Mesenchymal stem cell (in vitro differentiated cells and primary cell): ENCODE measurements at regions not wholly inside any gene's neighbourhood (a gene's known extent, or its start where the extent isn't known, plus 50 kb on each side); places are given as distances from the start of the nearest gene placed in this dataset.
A peak's percentile ranks its signal among the peaks of the same experiment; 100 is the strongest.

Experiments
- DNase-seq: peaks from one replicate; pipeline ENCODE4 v3.0.0-alpha.2; 2013
- H2AFZ ChIP-seq: one replicate; pipeline ENCODE4 v1.6.1; 2013; ENCODE audit warnings: low read depth, mild to moderate bottlenecking, control low read depth, inconsistent platforms, low read length, moderate library complexity
- H2AK5ac ChIP-seq: 2 replicates; pipeline ENCODE4 v1.6.1; 2013; ENCODE audit warnings: low read length, moderate library complexity, mild to moderate bottlenecking, inconsistent platforms; ENCODE audit not compliant: severe bottlenecking
- H2BK120ac ChIP-seq: one replicate; pipeline ENCODE4 v1.6.1; 2013; ENCODE audit warnings: low read depth, mild to moderate bottlenecking, inconsistent platforms, low read length, moderate library complexity
- H2BK12ac ChIP-seq, 2 experiments: one replicate each; pipeline ENCODE4 v1.6.1; 2013; ENCODE audit warnings: inconsistent platforms in 2 of 2, low read length in 2 of 2, mild to moderate bottlenecking in 2 of 2, moderate library complexity in 2 of 2, control low read depth in 1 of 2
- H2BK15ac ChIP-seq: one replicate; pipeline ENCODE4 v1.6.1; 2013; ENCODE audit warnings: mild to moderate bottlenecking, low read depth, inconsistent platforms; ENCODE audit not compliant: poor library complexity, severe bottlenecking
- H2BK5ac ChIP-seq: 2 replicates; pipeline ENCODE4 v1.6.1; 2013; ENCODE audit warnings: low read depth, mild to moderate bottlenecking, low read length, control low read depth, inconsistent platforms; ENCODE audit not compliant: poor library complexity, severe bottlenecking
- H3K14ac ChIP-seq, 2 experiments: one replicate each; pipeline ENCODE4 v1.6.1; 2013; ENCODE audit warnings: inconsistent platforms in 2 of 2, low read length in 2 of 2, control low read depth in 1 of 2, mild to moderate bottlenecking in 1 of 2, moderate library complexity in 1 of 2
- H3K18ac ChIP-seq, 2 experiments: one replicate each; pipeline ENCODE4 v1.6.1; 2013; ENCODE audit warnings: inconsistent platforms in 2 of 2, low read length in 2 of 2, control low read depth in 1 of 2, low read depth in 1 of 2, mild to moderate bottlenecking in 1 of 2
- H3K23ac ChIP-seq, 2 experiments: one replicate each; pipeline ENCODE4 v1.6.1; 2013; ENCODE audit warnings: inconsistent platforms in 2 of 2, low read length in 2 of 2, mild to moderate bottlenecking in 2 of 2, moderate library complexity in 2 of 2, control low read depth in 1 of 2
- H3K27ac ChIP-seq: 2 replicates; pipeline ENCODE4 v1.5.1; 2013; ENCODE audit warnings: mild to moderate bottlenecking, moderate library complexity, low read length, control low read depth, inconsistent platforms; ENCODE audit not compliant: poor library complexity, severe bottlenecking
- H3K27me3 ChIP-seq, 2 experiments: 2 replicates each; pipeline versions ENCODE4 v1.6.1 to v1.7.0; 2013; ENCODE audit warnings: low read length in 2 of 2, mild to moderate bottlenecking in 2 of 2, moderate library complexity in 2 of 2, control low read depth in 1 of 2, inconsistent platforms in 1 of 2; ENCODE audit not compliant: control insufficient read depth in 1 of 2, insufficient read depth in 1 of 2
- H3K36me3 ChIP-seq, 2 experiments: 2 replicates each; pipeline versions ENCODE4 v1.6.1 to v1.7.0; 2013; ENCODE audit warnings: low read length in 2 of 2, control low read depth in 1 of 2, inconsistent platforms in 1 of 2, low read depth in 1 of 2, mild to moderate bottlenecking in 1 of 2; ENCODE audit not compliant: insufficient read depth in 2 of 2, control insufficient read depth in 1 of 2
- H3K4ac ChIP-seq, 2 experiments: one replicate each; pipeline ENCODE4 v1.6.1; 2013; ENCODE audit warnings: inconsistent platforms in 2 of 2, low read length in 2 of 2, mild to moderate bottlenecking in 2 of 2, moderate library complexity in 2 of 2, control low read depth in 1 of 2, low read depth in 1 of 2
- H3K4me1 ChIP-seq: 2 replicates; pipeline ENCODE4 v1.6.1; 2013; ENCODE audit warnings: low read depth, low read length, control low read depth; ENCODE audit not compliant: control insufficient read depth, insufficient read depth
- H3K4me2 ChIP-seq: 2 replicates; pipeline ENCODE4 v1.6.1; 2013; ENCODE audit warnings: low read length, mild to moderate bottlenecking, inconsistent platforms; ENCODE audit not compliant: poor library complexity, severe bottlenecking
- H3K4me3 ChIP-seq, 2 experiments: 2 replicates each; pipeline versions ENCODE4 v1.5.1 to v1.7.0; 2013; ENCODE audit warnings: low read length in 2 of 2, mild to moderate bottlenecking in 2 of 2, control low read depth in 1 of 2, low read depth in 1 of 2; ENCODE audit not compliant: insufficient read depth in 1 of 2
- H3K79me1 ChIP-seq: replicated peaks from 2 replicates; pipeline ENCODE4 v1.6.1; 2013; ENCODE audit warnings: mild to moderate bottlenecking, control low read depth, low read length, inconsistent platforms; ENCODE audit not compliant: poor library complexity, severe bottlenecking
- H3K9ac ChIP-seq: 2 replicates; pipeline ENCODE4 v1.7.0; 2013; ENCODE audit warnings: mild to moderate bottlenecking, low read length, moderate library complexity
- H3K9me3 ChIP-seq: 2 replicates; pipeline ENCODE4 v1.7.0; 2013; ENCODE audit warnings: mild to moderate bottlenecking, low read length; ENCODE audit not compliant: control insufficient read depth
- H4K8ac ChIP-seq: one replicate; pipeline ENCODE4 v1.6.1; 2013; ENCODE audit warnings: inconsistent platforms, mild to moderate bottlenecking, low read length, moderate library complexity
- H4K91ac ChIP-seq: one replicate; pipeline ENCODE4 v1.6.1; 2013; ENCODE audit warnings: mild to moderate bottlenecking, low read length, inconsistent platforms
- WGBS: methylation state at CpG from one replicate; pipeline ENCODE4 v1.1.7; 2013; ENCODE audit warnings: mixed read lengths; 5-methylcytosine and 5-hydroxymethylcytosine counted together

DNA sequence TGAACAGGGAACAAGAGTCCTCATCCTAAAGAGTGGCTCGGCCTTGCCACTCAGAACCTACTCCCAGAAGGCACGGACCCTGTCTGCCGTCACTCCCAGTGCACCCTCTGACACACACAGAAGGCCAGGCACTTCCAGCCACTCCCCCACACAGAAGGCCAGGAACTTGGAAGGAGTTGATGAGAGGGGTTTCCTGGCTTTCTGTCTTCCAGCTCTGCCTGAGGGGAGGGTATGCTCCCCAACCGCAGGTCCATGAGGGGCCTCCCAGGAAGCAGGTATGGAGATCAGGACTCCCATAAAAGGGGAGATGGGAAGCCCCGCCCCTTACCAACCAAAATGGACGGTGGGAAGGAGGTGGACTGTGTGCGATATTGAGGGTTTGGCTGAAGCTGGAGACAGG is 247.6 kb upstream of the IRX4 start:
- H4K91ac ChIP-seq, result no peak overlapping the region
- no peak overlapping the region for H2BK12ac ChIP-seq
- no peak overlapping the region for H3K14ac ChIP-seq
- no peak overlapping the region for H3K4me2 ChIP-seq
- H2BK5ac ChIP-seq, result no peak overlapping the region
- no peak overlapping the region for H3K27ac ChIP-seq
- WGBS, result 81% methylated on average over 4 of the region's 7 CpGs
- DNase-seq, result no peak
- H3K36me3 ChIP-seq, result no peaks in the 10 kb centered on the region
- no peak overlapping the region for H4K8ac ChIP-seq
- no peak overlapping the region for H3K4ac ChIP-seq
- H2BK120ac ChIP-seq, result no peak overlapping the region
- no peak overlapping the region for H2AK5ac ChIP-seq
- H3K18ac ChIP-seq, result no peak overlapping the region
- H3K27me3 ChIP-seq, result peaks cover 0 to 23% of the 10 kb centered on the region in 2 experiments
- H2AFZ ChIP-seq, result no peak overlapping the region
- no peak overlapping the region for H3K4me3 ChIP-seq
- no peaks in the 10 kb centered on the region for H3K79me1 ChIP-seq
- H2BK15ac ChIP-seq, result no peak overlapping the region
- H3K23ac ChIP-seq, result no peak overlapping the region
- H3K9ac ChIP-seq, result no peak overlapping the region
- peaks cover 6% of the 10 kb centered on the region for H3K4me1 ChIP-seq
- H3K9me3 ChIP-seq, result no peaks in the 10 kb centered on the region

- Histone ChIP-seq H2BK15ac (no peak overlapping the region), H2BK5ac (no peak overlapping the region), H3K27me3 (peaks cover 0 to 23% of the 10 kb centered on the region in 2 experiments), H2BK120ac (no peak overlapping the region), H2AFZ (no peak overlapping the region), H2AK5ac (no peak overlapping the region), H3K4me3 (peak overlapping the region in 1 of 2 experiments; percentile 41), H3K9ac (no peak overlapping the region), H3K27ac (no peak overlapping the region), H3K23ac (no peak overlapping the region), H4K8ac (no peak overlapping the region), H3K9me3 (no peaks in the 10 kb centered on the region), H3K79me1 (no peaks in the 10 kb centered on the region), H3K14ac (no peak overlapping the region), H3K4ac (no peak overlapping the region), H2BK12ac (no peak overlapping the region), H3K36me3 (no peaks in the 10 kb centered on the region), H3K4me2 (no peak overlapping the region), H3K4me1 (peaks cover 2% of the 10 kb centered on the region), H3K18ac (no peak overlapping the region), H4K91ac (no peak overlapping the region)
- 77% methylated on average over 20 of the region's 21 CpGs for WGBS
- no peak for DNase-seq
Measured at GRCh38 chr5:2129568-2130272, 247.0 kb upstream of the IRX4 start.

DNA sequence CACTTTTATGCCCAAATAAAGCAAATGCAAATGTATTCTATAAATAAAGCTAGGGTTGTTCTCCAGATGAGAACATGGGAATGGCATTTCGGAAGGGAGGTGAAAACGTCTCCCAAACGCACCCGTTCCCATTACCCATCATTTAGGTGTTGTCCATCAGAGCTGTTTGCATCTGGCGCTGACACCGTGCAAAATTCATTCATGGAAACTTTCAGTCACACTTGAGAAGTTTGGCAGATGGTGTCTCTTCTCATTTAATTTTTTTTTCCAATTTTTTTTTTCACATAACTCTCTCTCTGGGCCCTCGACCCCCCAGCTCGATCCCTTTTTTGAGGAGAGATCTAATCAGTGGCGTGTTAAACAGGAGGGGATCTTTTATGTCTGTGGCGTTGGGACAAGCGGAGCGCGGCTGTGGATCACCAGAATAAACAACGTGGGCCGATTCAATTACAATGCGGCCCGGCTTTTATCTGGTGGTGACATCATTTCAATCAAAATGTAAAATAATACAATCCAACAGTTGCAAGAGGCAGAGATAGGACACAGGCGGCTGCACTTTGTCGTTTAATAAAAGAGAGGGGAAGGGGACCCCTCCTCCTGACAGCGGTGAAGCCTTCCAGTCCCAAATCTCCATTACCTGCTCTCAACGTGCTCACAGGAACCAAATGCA is 246.1 kb upstream of the IRX4 start:
- H3K4me2 ChIP-seq, result no peak overlapping the region
- no peak overlapping the region for H2BK120ac ChIP-seq
- H3K9ac ChIP-seq, result no peak overlapping the region
- H3K4me1 ChIP-seq, result peaks cover 1% of the 10 kb centered on the region
- no peak overlapping the region for H3K4ac ChIP-seq
- no peak overlapping the region for H2BK5ac ChIP-seq
- no peak overlapping the region for H2BK12ac ChIP-seq
- no peak overlapping the region for H4K8ac ChIP-seq
- H3K79me1 ChIP-seq, result no peaks in the 10 kb centered on the region
- H3K23ac ChIP-seq, result no peak overlapping the region
- DNase-seq, result no peak
- H2AFZ ChIP-seq, result no peak overlapping the region
- no peaks in the 10 kb centered on the region for H3K9me3 ChIP-seq
- H4K91ac ChIP-seq, result no peak overlapping the region
- no peak overlapping the region for H3K4me3 ChIP-seq
- H3K14ac ChIP-seq, result no peak overlapping the region
- no peaks in the 10 kb centered on the region for H3K36me3 ChIP-seq
- no peak overlapping the region for H2BK15ac ChIP-seq
- H3K18ac ChIP-seq, result no peak overlapping the region
- no peak overlapping the region for H2AK5ac ChIP-seq
- no peak overlapping the region for H3K27ac ChIP-seq
- WGBS, result 76% methylated on average over 14 of the region's 21 CpGs
- H3K27me3 ChIP-seq, result peaks cover 0 to 23% of the 10 kb centered on the region in 2 experiments

GRCh38 chr5:2126512-2126911 is 243.8 kb upstream of the IRX4 start:
- no peaks in the 10 kb centered on the region for H3K79me1 ChIP-seq
- H2BK12ac ChIP-seq, result no peak overlapping the region
- H3K14ac ChIP-seq, result no peak overlapping the region
- H4K91ac ChIP-seq, result no peak overlapping the region
- DNase-seq, result no peak
- H3K4me1 ChIP-seq, result peaks cover 1% of the 10 kb centered on the region
- no peak overlapping the region for H3K4me2 ChIP-seq
- H3K4ac ChIP-seq, result no peak overlapping the region
- H2AFZ ChIP-seq, result no peak overlapping the region
- H3K4me3 ChIP-seq, result no peak overlapping the region
- H3K36me3 ChIP-seq, result no peaks in the 10 kb centered on the region
- peaks cover 0 to 23% of the 10 kb centered on the region in 2 experiments for H3K27me3 ChIP-seq
- 85% methylated on average over 9 of the region's 9 CpGs for WGBS
- no peak overlapping the region for H3K18ac ChIP-seq
- H2BK120ac ChIP-seq, result no peak overlapping the region
- H2AK5ac ChIP-seq, result no peak overlapping the region
- H3K27ac ChIP-seq, result no peak overlapping the region
- no peak overlapping the region for H2BK15ac ChIP-seq
- no peak overlapping the region for H3K23ac ChIP-seq
- peaks cover 4% of the 10 kb centered on the region for H3K9me3 ChIP-seq
- no peak overlapping the region for H2BK5ac ChIP-seq
- no peak overlapping the region for H4K8ac ChIP-seq
- H3K9ac ChIP-seq, result no peak overlapping the region
